Adrenal gland (tissue), 5 donors: ENCODE measurements at regions not wholly inside any gene's neighbourhood (a gene's known extent, or its start where the extent isn't known, plus 50 kb on each side); places are given as distances from the start of the nearest gene placed in this dataset.

ENCODE experiments used
- POLR2A ChIP-seq, 2 donors: fragments of 450-650 bp; IDR thresholded peaks; one replicate each; pipeline ENCODE4 v1.6.1; 2017; ENCODE audit warnings: antibody characterized with exemption in 2 of 2, mild to moderate bottlenecking in 2 of 2, moderate library complexity in 1 of 2
- TF ChIP-seq, protein P1 (sequence below), 6 experiments: fragments of 450-650 bp in 4 of 6; fragments of 200-600 bp in 2 of 6; sonication (generic) in 1 of 6; IDR thresholded peaks; 1 replicate in 5 of 6; 2 replicates in 1 of 6; pipeline versions ENCODE4 v1.5.1 to v1.8.0; 2016 to 2021; ENCODE audit warnings: antibody characterized with exemption in 6 of 6, mild to moderate bottlenecking in 2 of 6, moderate library complexity in 1 of 6
- donor health status: DM: no; HTN: no; CAD: no.

DNA sequence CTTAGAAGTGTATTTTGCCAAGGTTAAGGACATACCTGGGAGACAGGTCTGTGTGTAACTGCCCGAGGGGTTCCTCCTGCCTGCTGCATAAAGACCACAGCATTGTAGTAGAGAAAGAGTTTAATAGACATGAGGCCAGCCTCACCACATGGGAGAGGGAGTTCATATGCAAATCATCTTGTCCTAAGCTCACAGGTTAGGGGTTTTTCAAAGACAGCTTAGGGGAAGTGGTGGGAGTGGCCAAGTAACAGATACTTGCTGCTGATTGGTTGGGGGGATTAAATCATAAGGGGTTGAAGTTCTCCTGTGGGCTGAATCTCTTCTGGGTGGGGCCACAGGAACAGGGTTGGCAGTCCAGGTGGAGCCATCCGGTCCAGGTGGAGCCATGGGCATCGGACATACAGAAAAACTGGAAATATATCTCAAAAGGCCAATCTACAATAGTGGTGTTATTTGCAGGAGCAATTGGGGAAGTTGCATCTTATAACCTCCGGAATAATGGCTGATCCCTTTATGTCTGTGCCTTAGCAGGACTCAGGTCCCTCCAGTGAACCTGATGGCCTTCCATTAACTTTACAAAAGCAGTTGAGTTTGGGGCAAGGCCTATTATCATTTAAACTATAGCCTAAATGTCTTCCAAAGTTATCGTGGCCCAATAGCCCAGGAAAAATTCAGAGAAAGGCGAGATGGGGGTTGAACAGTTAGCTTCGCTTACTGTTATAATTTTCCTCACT lies 86.0 kb upstream of the MFGE8 start:
- TF ChIP-seq, protein P1, sequence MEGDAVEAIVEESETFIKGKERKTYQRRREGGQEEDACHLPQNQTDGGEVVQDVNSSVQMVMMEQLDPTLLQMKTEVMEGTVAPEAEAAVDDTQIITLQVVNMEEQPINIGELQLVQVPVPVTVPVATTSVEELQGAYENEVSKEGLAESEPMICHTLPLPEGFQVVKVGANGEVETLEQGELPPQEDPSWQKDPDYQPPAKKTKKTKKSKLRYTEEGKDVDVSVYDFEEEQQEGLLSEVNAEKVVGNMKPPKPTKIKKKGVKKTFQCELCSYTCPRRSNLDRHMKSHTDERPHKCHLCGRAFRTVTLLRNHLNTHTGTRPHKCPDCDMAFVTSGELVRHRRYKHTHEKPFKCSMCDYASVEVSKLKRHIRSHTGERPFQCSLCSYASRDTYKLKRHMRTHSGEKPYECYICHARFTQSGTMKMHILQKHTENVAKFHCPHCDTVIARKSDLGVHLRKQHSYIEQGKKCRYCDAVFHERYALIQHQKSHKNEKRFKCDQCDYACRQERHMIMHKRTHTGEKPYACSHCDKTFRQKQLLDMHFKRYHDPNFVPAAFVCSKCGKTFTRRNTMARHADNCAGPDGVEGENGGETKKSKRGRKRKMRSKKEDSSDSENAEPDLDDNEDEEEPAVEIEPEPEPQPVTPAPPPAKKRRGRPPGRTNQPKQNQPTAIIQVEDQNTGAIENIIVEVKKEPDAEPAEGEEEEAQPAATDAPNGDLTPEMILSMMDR (IDR thresholded peaks at IDR 0.05), result no peak
- no peak for TF ChIP-seq POLR2A (IDR thresholded peaks at IDR 0.05)
